ENCODE measurements at regions not wholly inside any gene's neighbourhood (a gene's known extent, or its start where the extent isn't known, plus 50 kb on each side); places are given as distances from the start of the nearest gene placed in this dataset.
"Not testable (repeated sequence)": the region's sequence is repeated elsewhere in the genome, so short reads cannot be mapped to it uniquely, and the experiment has no call there.

GRCh38 chr1:165965857-165966256, 138.4 kb downstream of the UCK2 start:
- Histone ChIP-seq H3K4me2 (ENCODE audit: low read depth, low read length) (no peak overlapping the region), H3K36me3 (replicated peaks in 1 of 2; ENCODE audit: control insufficient read depth in 1 of 2, insufficient read depth in 2 of 2, low read length in 2 of 2) (no peaks in the 10 kb centered on the region), H2AFZ (ENCODE audit: low read length) (no peak overlapping the region), H3K27me3 (ENCODE audit: control insufficient read depth in 1 of 2, insufficient read depth in 2 of 2, low read length in 2 of 2) (no peaks in the 10 kb centered on the region), H3K27ac (ENCODE audit: extremely low read length, insufficient read depth, low read length) (no peak overlapping the region), H3K9ac (ENCODE audit: insufficient read depth, low read depth, low read length) (no peak overlapping the region), H3K9me3 (ENCODE audit: low read length) (no peaks in the 10 kb centered on the region), H3K4me3 (replicated peaks in 1 of 3; ENCODE audit: insufficient read depth in 1 of 3, low read depth in 2 of 3, low read length in 3 of 3) (no peak overlapping the region), H3K4me1 (ENCODE audit: insufficient read depth, low read length) (no peaks in the 10 kb centered on the region), H3K79me2 (ENCODE audit: insufficient read depth, low read length) (no peaks in the 10 kb centered on the region), H4K20me1 (ENCODE audit: insufficient read depth, low read length) (no peaks in the 10 kb centered on the region)
- no peak for TF ChIP-seq ZNF772 (CRISPR knock-in tag; IDR thresholded peaks at IDR 0.05)
- no peak for TF ChIP-seq ASH2L (IDR thresholded peaks at IDR 0.05; ENCODE audit: insufficient read length, low read depth, low read length)
- no peak for TF ChIP-seq ZBTB34 (CRISPR knock-in tag; IDR thresholded peaks at IDR 0.05)
- TF ChIP-seq BORCS8-MEF2B (CRISPR knock-in tag; IDR thresholded peaks at IDR 0.05), result no peak
- TF ChIP-seq CHCHD3 (CRISPR knock-in tag; IDR thresholded peaks at IDR 0.05), result no peak
- no peak for TF ChIP-seq ATM (IDR thresholded peaks at IDR 0.05; ENCODE audit: borderline replicate concordance)
- no peak for TF ChIP-seq SMARCC2 (IDR thresholded peaks at IDR 0.05)
- TF ChIP-seq MEIS2 (CRISPR knock-in tag; IDR thresholded peaks at IDR 0.05), result no peak
- ChIA-PET CTCF (ENCODE audit: low intra/inter-chr PET ratio, low total read pairs) (no interaction called here), POLR2A (no interaction called here)
- in situ Hi-C loops (cut with HindIII; ENCODE audit: extremely low pct_ligation_motif_present, low pct_unique_long_range_greater_than_20kb), result no loop called here
- ATAC-seq (no peak), FAIRE-seq (no peak), DNase-seq (ENCODE audit: low spot score) (no peak)
- WGBS (ENCODE audit: low lambda C conversion rate), result 37% methylated on average over 1 of the region's 1 CpG
- no TSS peak for BruUV-seq (replicated peaks)
- intact Hi-C loops (cut with micrococcal nuclease; ENCODE audit: unreplicated experiment), result no loop called here

GRCh38 chr1:165969366-165969765, 142.0 kb downstream of the UCK2 start:
- H4K20me1 ChIP-seq (ENCODE audit: insufficient read depth, low read length); H3K4me1 ChIP-seq (ENCODE audit: insufficient read depth, low read length); BruUV-seq (replicated peaks); H3K36me3 ChIP-seq (replicated peaks in 1 of 2; ENCODE audit: control insufficient read depth in 1 of 2, insufficient read depth in 2 of 2, low read length in 2 of 2); H3K27me3 ChIP-seq (ENCODE audit: control insufficient read depth in 1 of 2, insufficient read depth in 2 of 2, low read length in 2 of 2); H3K9me3 ChIP-seq (ENCODE audit: low read length); H3K27ac ChIP-seq (ENCODE audit: extremely low read length, insufficient read depth, low read length); CTCF ChIA-PET (ENCODE audit: low intra/inter-chr PET ratio, low total read pairs); H3K79me2 ChIP-seq (ENCODE audit: insufficient read depth, low read length); H2AFZ ChIP-seq (ENCODE audit: low read length); FAIRE-seq; H3K4me2 ChIP-seq (ENCODE audit: low read depth, low read length); POLR2A ChIA-PET; H3K4me3 ChIP-seq (replicated peaks in 1 of 3; ENCODE audit: insufficient read depth in 1 of 3, low read depth in 2 of 3, low read length in 3 of 3); intact Hi-C loops (cut with micrococcal nuclease; ENCODE audit: unreplicated experiment); ATAC-seq; DNase-seq (ENCODE audit: low spot score); in situ Hi-C loops (cut with HindIII; ENCODE audit: extremely low pct_ligation_motif_present, low pct_unique_long_range_greater_than_20kb); H3K9ac ChIP-seq (ENCODE audit: insufficient read depth, low read depth, low read length): not testable (repeated sequence)
- WGBS (ENCODE audit: low lambda C conversion rate), result 12% methylated on average over 4 of the region's 4 CpGs

Measured in HepG2 (cell line).